ENCODE measurements at regions not wholly inside any gene's neighbourhood (a gene's known extent, or its start where the extent isn't known, plus 50 kb on each side); places are given as distances from the start of the nearest gene placed in this dataset.

- TF ChIP-seq POLR2AphosphoS5 (IDR thresholded peaks at IDR 0.05): no peak
- TF ChIP-seq CTCF (IDR thresholded peaks at IDR 0.05): no peak
Observed at GRCh38 chr2:223366566-223366965, 235.6 kb downstream of the SCG2 start.
